HG03521 (cell line): ENCODE measurements at regions not wholly inside any gene's neighbourhood (a gene's known extent, or its start where the extent isn't known, plus 50 kb on each side); places are given as distances from the start of the nearest gene placed in this dataset.

Source experiments
- ATAC-seq: cut with Tn5 transposase; IDR thresholded peaks from one replicate; pipeline ENCODE4 v1.9.1; 2021; ENCODE audit warnings: mild to moderate bottlenecking, moderate library complexity; ENCODE audit not compliant: unreplicated experiment

DNA sequence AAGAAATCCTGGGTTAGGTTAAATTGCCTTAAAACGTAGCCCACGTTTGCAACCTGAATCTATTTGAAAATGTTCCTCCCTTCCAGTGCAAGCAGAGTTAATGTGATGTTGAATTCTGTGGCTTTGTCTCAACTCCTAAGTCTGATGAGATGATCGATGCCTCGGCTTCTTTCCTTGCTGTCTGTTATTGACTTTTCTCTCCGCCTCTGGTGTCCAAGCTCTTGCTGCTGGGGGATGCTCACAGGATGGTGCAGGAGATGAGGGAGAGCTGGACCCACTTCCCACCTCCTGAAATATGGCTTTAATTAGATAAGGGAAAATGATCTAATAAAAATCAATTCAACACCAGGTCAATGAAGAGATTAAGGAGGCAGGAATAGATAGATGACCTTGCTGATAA, 407.9 kb upstream of the RGMA start:
- no peak for ATAC-seq

GRCh38 chr15:93495799-93496637, 407.0 kb upstream of the RGMA start:
- ATAC-seq, result no peak

DNA sequence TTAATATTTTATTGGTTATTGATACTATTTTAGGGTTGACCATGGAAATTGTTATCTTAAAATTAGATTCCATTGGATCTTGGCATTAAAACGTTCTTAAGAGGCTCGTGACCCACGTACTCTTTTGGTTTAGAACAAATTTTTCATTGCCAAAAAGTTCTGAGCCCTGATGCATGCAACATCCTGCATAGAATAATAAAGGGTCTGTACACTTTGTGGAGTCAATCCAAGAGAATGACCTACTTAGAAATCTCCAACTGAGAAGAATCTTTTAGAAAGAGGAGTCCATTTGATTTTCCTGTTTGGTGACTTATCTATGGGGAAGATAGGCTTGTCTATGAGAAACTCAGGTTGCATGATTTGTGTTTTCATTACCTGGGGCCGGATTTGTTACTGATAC, 404.2 kb upstream of the RGMA start:
- ATAC-seq, result no peak

DNA sequence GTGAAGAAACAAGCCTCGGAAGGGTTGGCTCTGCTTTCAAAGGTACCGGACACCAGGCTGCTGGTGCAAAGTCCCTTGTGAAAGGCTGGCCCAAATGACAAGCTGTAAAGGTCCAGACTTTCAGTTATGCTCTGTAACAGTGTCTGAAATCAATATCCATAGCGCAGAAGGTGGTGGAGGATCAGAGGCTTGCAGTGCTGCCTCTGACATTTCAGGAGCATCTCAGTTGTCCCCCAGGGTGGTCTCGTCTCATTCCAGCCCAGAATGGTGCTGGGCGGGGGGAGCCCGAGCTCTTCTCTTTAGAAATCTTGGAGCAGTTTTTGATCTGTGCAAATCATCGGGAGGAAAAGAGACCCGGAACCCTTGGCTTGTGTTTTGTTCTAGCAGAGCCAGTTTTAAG, 402.3 kb upstream of the RGMA start:
- no peak for ATAC-seq

- ATAC-seq, result no peak
Measured at GRCh38 chr15:93488296-93488713, 399.3 kb upstream of the RGMA start.

GRCh38 chr15:93486407-93487117, 397.6 kb upstream of the RGMA start:
- no peak for ATAC-seq

DNA sequence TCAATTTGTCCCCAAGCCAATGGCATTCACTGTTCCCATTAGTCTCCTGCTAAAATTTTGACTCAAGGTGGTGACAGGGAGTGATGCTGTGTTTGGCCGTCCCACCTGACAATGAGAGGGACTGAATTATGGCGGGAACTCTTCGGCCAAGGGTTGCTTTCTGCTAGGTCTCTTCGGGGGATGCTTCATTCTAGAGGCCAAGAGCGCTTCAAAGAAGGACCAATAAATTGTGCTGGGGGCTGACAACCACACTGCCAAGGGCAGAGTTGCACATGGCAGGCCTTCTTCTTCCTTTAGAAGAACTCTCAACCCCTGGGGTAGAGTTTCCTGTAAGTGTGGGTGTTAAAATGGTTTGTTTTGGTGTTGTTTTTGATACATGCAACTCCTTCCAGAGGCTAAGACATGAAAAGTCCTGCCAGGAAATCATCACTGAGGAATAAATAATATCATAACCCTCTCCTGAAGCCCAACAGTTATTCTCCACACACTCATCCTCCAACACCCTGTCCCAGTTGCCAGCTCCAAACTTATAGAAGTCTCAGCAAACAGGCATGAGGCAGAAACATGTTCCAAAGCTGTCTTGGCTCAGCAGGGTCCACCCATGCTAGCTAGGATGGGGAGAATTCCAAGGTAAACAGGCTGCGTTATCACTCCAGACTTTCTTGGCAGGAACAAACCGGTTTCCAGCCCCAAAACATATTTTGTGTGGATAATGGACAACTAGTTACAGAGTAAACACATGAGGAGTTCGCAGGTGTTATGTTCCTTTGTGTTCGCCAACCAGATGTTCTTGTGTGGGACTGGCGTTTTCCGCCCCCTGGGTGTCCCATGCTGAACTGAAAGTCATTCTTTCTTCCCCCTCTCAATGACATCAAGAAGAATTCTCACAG, 396.7 kb upstream of the RGMA start:
- ATAC-seq, result no peak

DNA sequence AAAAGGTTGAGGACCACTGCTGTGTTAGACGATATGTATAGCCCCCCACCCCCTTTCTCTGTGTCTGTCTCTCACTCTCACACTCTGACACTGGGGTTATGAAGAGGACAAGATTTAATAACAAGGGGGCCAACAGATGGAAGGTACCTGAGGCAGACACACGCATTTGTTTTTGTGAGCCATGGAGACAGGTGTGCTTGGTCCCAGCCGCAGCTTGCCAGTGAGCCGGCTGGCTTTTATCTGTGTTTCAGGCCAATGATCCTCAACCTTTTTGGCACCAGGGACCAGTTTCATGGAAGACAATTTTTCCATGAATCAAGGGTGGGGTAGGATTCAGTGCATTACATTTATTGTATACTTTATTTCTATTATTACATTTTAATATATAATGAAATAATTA, 394.9 kb upstream of the RGMA start:
- ATAC-seq, result no peak

DNA sequence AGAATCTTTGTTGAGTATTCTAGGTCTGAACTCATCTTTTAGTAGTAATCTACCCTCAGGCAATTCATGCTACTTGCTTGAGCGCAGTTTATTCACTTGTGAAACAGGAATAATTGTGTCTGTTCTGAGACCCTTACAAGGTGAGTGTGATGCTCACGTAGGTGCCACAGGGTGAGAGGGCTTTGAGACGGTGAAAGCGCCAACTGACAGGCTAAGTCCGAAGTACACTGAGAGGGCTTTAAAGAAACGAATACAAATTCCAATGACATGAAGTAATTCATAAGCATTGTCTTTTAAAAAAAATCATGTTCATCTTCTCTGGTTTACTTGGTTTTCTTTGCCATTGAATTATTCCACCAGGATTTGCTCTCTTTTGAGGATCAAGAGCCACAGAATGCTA, 393.7 kb upstream of the RGMA start:
- no peak for ATAC-seq

DNA sequence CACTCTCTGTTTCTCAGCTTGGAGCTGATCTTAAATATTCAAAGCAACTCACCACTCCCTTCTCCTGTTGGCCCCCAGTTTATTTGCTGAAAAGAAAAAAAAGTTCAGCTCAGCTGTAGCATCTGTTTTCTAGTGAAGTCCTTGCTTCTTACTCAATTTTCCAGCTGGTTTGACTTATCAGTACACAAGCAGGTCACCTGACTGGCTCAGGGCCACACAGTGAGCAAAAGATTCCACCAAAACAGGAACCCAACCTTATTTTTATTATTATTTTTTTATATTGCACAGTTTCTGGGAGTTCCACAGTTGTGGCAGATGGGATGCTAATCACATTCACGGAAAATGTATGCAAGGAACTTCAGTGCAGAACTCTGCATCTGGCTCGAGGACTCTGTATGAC, 390.7 kb upstream of the RGMA start:
- ATAC-seq, result no peak

DNA sequence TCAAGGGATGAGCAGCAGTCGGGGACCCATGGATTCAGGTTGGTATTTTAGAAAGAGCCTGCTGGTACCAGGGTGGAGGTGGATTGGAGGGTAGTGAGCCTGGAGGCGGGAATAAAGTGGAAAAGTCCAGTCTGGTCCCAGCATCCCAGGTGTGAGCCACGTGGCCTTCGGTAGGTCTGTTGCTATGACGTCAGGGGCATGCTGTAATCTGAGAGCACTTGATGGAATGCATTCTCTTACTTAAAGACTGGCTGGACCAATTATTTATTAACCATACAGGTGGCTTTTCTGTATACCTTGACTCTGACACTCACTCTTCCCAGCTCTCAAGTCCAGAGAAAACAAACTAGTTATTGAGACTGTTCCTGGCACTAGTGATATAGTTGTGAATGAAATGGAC, 389.9 kb upstream of the RGMA start:
- ATAC-seq, result no peak

DNA sequence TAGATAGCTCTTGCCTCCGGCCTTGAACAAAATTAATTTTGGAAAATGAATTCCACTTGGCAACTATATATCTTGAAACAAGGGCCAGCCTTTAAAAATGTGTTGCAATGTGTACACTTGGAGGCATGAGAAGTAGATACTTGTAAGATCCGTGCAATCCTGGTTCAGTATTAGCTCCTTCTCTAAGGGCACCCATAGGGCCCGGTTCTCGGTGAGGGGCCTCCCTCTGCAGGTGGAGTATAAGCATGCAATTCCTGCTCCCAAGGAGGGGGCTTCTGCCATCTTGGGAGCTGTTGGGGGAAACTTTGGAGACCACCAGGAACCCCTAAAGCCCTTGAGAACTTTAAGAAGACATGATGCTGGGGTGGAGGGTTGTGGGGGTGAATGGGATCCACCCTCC, 388.7 kb upstream of the RGMA start:
- no peak for ATAC-seq

DNA sequence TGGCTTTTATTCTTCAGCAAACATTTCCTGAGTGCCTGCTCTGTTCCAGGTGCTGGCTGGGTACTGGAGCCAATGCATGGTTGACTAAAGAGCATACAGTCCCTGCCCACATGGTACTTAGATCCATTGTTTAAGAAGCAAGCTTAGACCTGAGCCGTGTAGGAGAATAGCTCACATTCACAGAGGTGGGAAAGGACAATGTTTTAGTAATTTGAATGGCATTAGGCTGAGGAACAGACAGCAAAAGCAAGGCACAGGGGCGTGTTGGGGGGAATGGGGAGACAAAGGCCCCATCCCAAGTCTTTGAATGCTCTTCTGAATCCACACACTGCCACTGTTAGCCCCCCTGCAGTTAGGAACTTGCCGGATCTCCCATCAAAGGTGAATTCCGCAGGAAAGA, 388.2 kb upstream of the RGMA start:
- ATAC-seq, result no peak

DNA sequence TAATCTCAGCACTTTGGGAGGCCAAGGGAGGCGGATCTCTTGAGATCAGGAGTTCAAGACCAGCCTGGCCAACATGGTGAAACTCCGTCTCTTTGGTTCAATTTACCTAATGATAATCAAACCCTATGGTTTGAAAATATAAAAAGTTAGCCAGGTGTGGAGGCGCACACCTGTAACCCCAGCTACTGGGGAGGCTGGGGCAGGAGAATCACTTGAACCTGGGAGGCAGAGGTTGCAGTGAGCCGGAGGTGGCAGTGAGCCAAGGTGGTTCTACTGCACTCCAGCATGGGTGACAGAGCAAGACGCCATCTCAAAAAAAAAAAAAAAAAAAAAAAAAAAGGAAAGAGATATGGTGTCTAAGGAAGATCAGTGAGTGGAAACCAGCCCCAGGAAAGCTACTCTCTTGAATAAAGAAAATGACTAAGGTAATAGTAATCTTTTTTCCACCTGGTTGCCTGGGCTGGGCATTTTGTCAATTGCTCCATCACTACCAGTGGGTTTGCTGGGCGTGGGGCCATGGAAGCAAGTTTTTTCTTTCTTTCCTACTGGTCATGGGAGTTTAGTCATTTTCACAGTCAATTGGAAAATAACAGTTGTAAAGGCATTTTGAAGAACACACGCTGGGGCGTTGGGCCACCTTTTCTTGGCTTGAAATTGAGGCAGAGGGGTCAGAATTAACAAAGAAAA, 387.6 kb upstream of the RGMA start:
- no peak for ATAC-seq

- ATAC-seq, result no peak
Measured at GRCh38 chr15:93474728-93475127, 385.7 kb upstream of the RGMA start.

DNA sequence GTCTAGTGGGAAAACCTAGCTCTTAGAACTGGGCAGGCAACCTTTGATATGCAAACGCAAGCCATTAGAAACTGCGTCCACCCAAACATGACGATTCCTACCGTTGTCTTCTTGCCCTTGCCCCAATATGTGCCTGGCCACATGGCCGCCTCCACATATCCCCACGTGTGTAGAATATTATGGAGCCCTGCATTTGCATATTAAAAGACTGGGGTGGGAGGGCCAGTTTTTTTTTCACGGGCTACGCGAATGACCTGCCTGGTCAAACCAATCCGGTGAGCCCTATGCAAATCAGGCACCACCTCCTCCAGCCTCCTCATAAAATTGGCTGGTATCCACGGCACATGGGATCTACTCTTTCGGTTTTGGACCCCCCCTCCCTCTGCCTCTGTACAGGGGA, 381.0 kb upstream of the RGMA start:
- no peak for ATAC-seq

DNA sequence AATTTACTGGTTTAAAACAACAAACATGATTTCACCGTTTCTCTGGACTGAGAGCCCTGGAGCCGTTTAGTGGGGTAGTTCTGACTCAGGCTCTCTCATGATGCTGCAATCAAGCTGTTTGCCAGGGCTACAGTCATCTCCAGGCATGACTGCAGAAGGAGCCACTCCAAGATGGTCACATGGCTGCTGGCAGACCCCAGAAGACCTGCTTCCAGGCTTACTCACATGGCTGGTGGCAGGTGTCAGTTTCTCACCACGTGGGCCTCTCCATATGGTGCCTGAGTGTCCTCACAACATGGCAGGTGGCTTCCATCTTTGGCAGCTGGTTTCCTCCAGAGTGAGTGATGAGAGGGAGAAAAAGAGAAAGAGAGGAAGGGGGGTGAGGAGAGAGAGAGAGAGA, 378.3 kb upstream of the RGMA start:
- ATAC-seq, result no peak

GRCh38 chr15:93466380-93466779, 377.4 kb upstream of the RGMA start:
- no peak for ATAC-seq

DNA sequence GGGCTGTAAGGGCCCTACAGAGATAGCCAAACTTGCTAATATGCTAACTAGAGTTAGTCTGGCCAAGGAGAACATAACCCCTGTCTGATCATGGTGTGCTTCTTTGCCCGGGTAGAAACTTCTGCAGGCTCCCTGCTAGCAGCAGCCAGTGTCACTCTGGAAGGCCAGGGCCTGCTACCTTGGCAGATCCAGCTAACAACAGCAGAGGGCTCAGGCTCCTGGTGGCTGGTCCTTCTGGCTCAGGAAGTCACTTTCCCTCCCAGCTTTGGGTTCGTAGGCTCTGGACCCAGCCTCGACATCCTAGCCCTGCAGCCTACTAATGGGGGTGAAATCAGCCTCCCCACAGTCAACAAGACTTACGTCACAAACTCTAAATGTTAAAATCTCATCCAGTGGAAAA, 373.7 kb upstream of the RGMA start:
- ATAC-seq, result no peak

GRCh38 chr15:93460717-93461116, 371.7 kb upstream of the RGMA start:
- peak; percentile 67 for ATAC-seq

DNA sequence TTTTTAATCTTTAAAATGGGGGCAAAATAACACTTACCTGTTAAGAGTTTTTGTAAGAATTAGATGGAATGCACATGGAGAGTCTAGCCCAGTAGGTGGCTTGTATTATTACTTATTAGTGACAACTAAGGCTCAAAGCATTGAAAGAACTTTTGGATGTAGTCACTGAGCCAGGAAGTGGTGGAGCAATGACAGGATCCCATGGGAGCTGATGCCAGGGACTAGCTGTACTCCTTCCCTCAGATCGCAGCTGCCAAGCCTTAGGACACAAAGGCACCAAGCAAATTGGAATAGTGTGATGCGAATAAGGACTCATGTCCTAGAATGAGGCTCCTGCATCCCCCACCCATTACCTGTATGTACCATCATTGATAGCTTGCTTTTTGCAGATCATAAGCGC, 370.4 kb upstream of the RGMA start:
- ATAC-seq, result no peak
